ENCODE measurements at regions not wholly inside any gene's neighbourhood (a gene's known extent, or its start where the extent isn't known, plus 50 kb on each side); places are given as distances from the start of the nearest gene placed in this dataset.

GRCh38 chr13:69108486-69108885 is 999.1 kb upstream of the ATXN8OS start:
- TF ChIP-seq YY1 (IDR thresholded peaks at IDR 0.05; ENCODE audit: insufficient read depth, insufficient read length): no peak
- TF ChIP-seq SUZ12 (IDR thresholded peaks at IDR 0.05; ENCODE audit: extremely low read depth, insufficient read depth, insufficient read length): no peak
- TF ChIP-seq ZNF274 (IDR thresholded peaks at IDR 0.05; ENCODE audit: low read depth, low read length): no peak
